Loucy (cell line): ENCODE measurements at regions not wholly inside any gene's neighbourhood (a gene's known extent, or its start where the extent isn't known, plus 50 kb on each side); places are given as distances from the start of the nearest gene placed in this dataset.

Experiments
- H2AFZ ChIP-seq: fragments of 200-600 bp; sonication (generic); 2 replicates; pipeline ENCODE4 v1.6.0; 2016; ENCODE audit warnings: antibody characterized with exemption, mild to moderate bottlenecking, low read length, moderate library complexity
- H3F3A ChIP-seq: fragments of 200-600 bp; 2 replicates; pipeline ENCODE4 v1.6.0; 2016; ENCODE audit warnings: antibody characterized with exemption, low read depth, mild to moderate bottlenecking
- H3K27me3 ChIP-seq: fragments of 200-600 bp; sonication (generic); 2 replicates; pipeline ENCODE4 v1.6.1; 2014; ENCODE audit warnings: low read length, mild to moderate bottlenecking; ENCODE audit not compliant: insufficient read depth, poor library complexity, severe bottlenecking
- H3K36me3 ChIP-seq: fragments of 200-600 bp; sonication (generic); 2 replicates; pipeline ENCODE4 v1.6.1; 2016; ENCODE audit warnings: low read length; ENCODE audit not compliant: insufficient read depth
- H3K4me1 ChIP-seq: fragments of 200-600 bp; sonication (generic); 2 replicates; pipeline ENCODE4 v1.5.1; 2014; ENCODE audit warnings: low read length, mild to moderate bottlenecking; ENCODE audit not compliant: insufficient read depth, poor library complexity, severe bottlenecking
- H3K4me2 ChIP-seq: fragments of 200-600 bp; sonication (generic); 2 replicates; pipeline ENCODE4 v1.6.0; 2014; ENCODE audit warnings: antibody characterized with exemption, low read length, low read depth, mild to moderate bottlenecking; ENCODE audit not compliant: poor library complexity, severe bottlenecking
- H3K4me3 ChIP-seq: fragments of 200-600 bp; sonication (generic); 2 replicates; pipeline ENCODE4 v1.5.1; 2014; ENCODE audit warnings: low read length, mild to moderate bottlenecking, mixed read lengths; ENCODE audit not compliant: poor library complexity, severe bottlenecking
- H3K79me2 ChIP-seq: fragments of 200-600 bp; sonication (generic); 2 replicates; pipeline ENCODE4 v1.6.1; 2014; ENCODE audit warnings: low read length; ENCODE audit not compliant: insufficient read depth
- H3K9ac ChIP-seq: fragments of 200-600 bp; sonication (generic); 2 replicates; pipeline ENCODE4 v1.6.0; 2014; ENCODE audit warnings: mild to moderate bottlenecking, low read depth, low read length, moderate library complexity; ENCODE audit not compliant: poor library complexity, severe bottlenecking
- H3K9me2 ChIP-seq: fragments of 200-600 bp; sonication (generic); replicated peaks from 2 replicates; pipeline ENCODE4 v1.6.1; 2016; ENCODE audit warnings: low read depth, low read length, mixed read lengths
- H3K9me3 ChIP-seq: fragments of 200-600 bp; sonication (generic); 2 replicates; pipeline ENCODE4 v1.6.1; 2014; ENCODE audit warnings: mild to moderate bottlenecking, antibody characterized with exemption, low read length, low read depth; ENCODE audit not compliant: insufficient read depth
- H4K20me1 ChIP-seq: fragments of 200-600 bp; sonication (generic); 2 replicates; pipeline ENCODE4 v1.6.0; 2014; ENCODE audit warnings: antibody characterized with exemption, low read length, mild to moderate bottlenecking; ENCODE audit not compliant: insufficient read depth, poor library complexity, severe bottlenecking
- EZH2phosphoT487 ChIP-seq: fragments of 200-600 bp; IDR thresholded peaks from 2 replicates; pipeline ENCODE4 v1.6.1; 2018; ENCODE audit warnings: antibody characterized with exemption, mild to moderate bottlenecking, moderate library complexity, borderline replicate concordance
- TF ChIP-seq, protein P1 (sequence below): fragments of 200-600 bp; sonication (generic); conservative IDR thresholded peaks from 2 replicates; pipeline ENCODE4 v1.5.1; 2014; ENCODE audit warnings: mild to moderate bottlenecking, antibody characterized with exemption, low read length

GRCh38 chr12:72082986-72083820 lies 144.6 kb downstream of the TPH2 start:
- TF ChIP-seq EZH2phosphoT487, result no peak
- TF ChIP-seq, protein P1, sequence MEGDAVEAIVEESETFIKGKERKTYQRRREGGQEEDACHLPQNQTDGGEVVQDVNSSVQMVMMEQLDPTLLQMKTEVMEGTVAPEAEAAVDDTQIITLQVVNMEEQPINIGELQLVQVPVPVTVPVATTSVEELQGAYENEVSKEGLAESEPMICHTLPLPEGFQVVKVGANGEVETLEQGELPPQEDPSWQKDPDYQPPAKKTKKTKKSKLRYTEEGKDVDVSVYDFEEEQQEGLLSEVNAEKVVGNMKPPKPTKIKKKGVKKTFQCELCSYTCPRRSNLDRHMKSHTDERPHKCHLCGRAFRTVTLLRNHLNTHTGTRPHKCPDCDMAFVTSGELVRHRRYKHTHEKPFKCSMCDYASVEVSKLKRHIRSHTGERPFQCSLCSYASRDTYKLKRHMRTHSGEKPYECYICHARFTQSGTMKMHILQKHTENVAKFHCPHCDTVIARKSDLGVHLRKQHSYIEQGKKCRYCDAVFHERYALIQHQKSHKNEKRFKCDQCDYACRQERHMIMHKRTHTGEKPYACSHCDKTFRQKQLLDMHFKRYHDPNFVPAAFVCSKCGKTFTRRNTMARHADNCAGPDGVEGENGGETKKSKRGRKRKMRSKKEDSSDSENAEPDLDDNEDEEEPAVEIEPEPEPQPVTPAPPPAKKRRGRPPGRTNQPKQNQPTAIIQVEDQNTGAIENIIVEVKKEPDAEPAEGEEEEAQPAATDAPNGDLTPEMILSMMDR, result no peak
- Histone ChIP-seq H2AFZ (no peak overlapping the region), H3K79me2 (no peaks in the 10 kb centered on the region)

DNA sequence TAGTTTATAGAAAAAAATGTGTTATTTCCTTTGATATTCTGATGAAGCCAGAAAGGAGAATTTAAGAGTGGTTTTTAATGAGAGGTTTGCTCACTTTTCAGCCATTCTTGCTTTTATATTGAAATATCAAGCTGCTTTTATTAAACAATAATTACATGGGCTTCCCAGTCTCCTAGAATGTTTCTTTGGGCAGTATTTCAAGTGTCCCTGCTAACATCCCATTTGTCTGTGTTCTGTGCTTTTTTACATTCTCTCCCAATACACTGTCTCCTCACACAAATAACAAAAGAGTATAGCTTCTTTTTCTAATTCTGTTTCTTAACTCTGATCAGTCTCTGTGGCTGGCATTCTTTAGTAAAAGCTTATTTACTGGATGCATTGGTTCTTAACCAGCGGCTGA lies 145.4 kb downstream of the TPH2 start:
- Histone ChIP-seq H3K4me1 (no peaks in the 10 kb centered on the region), H3K4me2 (no peak overlapping the region), H3K36me3 (no peaks in the 10 kb centered on the region), H4K20me1 (no peaks in the 10 kb centered on the region), H2AFZ (no peak overlapping the region), H3K9ac (no peak overlapping the region), H3K9me3 (no peaks in the 10 kb centered on the region), H3F3A (no peaks in the 10 kb centered on the region), H3K27me3 (no peaks in the 10 kb centered on the region), H3K9me2 (no peaks in the 10 kb centered on the region), H3K79me2 (no peaks in the 10 kb centered on the region), H3K4me3 (no peak overlapping the region)
- TF ChIP-seq EZH2phosphoT487, result no peak
- TF ChIP-seq, protein P1, result no peak

More at GRCh38 chr12:72082986-72083820, 144.6 kb downstream of the TPH2 start:
- Histone ChIP-seq H3K4me1 (no peaks in the 10 kb centered on the region), H3K4me2 (no peak overlapping the region), H3F3A (no peaks in the 10 kb centered on the region), H4K20me1 (no peaks in the 10 kb centered on the region), H3K36me3 (no peaks in the 10 kb centered on the region), H3K9ac (no peak overlapping the region), H3K4me3 (no peak overlapping the region), H3K27me3 (no peaks in the 10 kb centered on the region), H3K9me2 (no peaks in the 10 kb centered on the region), H3K9me3 (no peaks in the 10 kb centered on the region)

DNA sequence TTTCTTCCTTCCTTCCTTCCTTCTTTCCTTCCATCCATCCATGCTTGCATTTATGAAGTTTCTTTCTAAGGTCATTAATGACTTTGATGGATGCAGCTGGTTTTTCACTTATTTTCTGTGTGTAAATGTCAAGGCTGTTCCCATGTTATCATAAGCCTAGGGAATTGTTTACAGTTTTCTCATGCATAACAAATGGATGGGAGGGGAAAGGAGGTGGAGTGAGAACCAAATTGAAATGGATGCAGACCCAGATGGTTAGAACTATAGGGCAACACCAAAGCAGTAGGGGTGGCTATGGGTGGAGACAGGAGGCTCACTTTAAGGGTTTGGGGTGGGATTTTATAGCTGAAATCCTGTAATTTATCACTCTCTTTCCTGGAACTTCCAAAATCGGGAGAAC lies 146.2 kb downstream of the TPH2 start:
- Histone ChIP-seq H3K9me3 (no peaks in the 10 kb centered on the region), H2AFZ (no peak overlapping the region), H3F3A (no peaks in the 10 kb centered on the region), H3K79me2 (no peaks in the 10 kb centered on the region), H3K4me3 (no peak overlapping the region), H4K20me1 (no peaks in the 10 kb centered on the region), H3K36me3 (no peaks in the 10 kb centered on the region), H3K9me2 (no peaks in the 10 kb centered on the region), H3K27me3 (no peaks in the 10 kb centered on the region), H3K4me1 (no peaks in the 10 kb centered on the region), H3K4me2 (no peak overlapping the region), H3K9ac (no peak overlapping the region)
- TF ChIP-seq EZH2phosphoT487, result no peak
- TF ChIP-seq, protein P1, result no peak
